Sigmoid colon (tissue), 4 donors: ENCODE measurements at regions not wholly inside any gene's neighbourhood (a gene's known extent, or its start where the extent isn't known, plus 50 kb on each side); places are given as distances from the start of the nearest gene placed in this dataset.

Experiments
- POLR2A ChIP-seq, 2 donors: fragments of 450-650 bp; IDR thresholded peaks; one replicate each; pipeline ENCODE4 v1.6.1; 2016; ENCODE audit warnings: antibody characterized with exemption in 2 of 2, mild to moderate bottlenecking in 2 of 2, moderate library complexity in 2 of 2
- POLR2AphosphoS5 ChIP-seq, 4 donors: sonication (generic); formaldehyde crosslinking; IDR thresholded peaks; one replicate each; pipeline ENCODE4 v1.6.1; 2017; ENCODE audit warnings: antibody characterized with exemption in 4 of 4
- TF ChIP-seq, protein P1 (sequence below), 4 experiments: fragments of 450-650 bp in 3 of 4; fragments of 200-600 bp in 1 of 4; IDR thresholded peaks; one replicate each; pipeline ENCODE4 v1.5.1; 2016 to 2019; ENCODE audit warnings: antibody characterized with exemption in 4 of 4, mild to moderate bottlenecking in 3 of 4, moderate library complexity in 2 of 4

GRCh38 chr10:43943818-43944360, 295.2 kb upstream of the ZNF32 start:
- TF ChIP-seq, protein P1, sequence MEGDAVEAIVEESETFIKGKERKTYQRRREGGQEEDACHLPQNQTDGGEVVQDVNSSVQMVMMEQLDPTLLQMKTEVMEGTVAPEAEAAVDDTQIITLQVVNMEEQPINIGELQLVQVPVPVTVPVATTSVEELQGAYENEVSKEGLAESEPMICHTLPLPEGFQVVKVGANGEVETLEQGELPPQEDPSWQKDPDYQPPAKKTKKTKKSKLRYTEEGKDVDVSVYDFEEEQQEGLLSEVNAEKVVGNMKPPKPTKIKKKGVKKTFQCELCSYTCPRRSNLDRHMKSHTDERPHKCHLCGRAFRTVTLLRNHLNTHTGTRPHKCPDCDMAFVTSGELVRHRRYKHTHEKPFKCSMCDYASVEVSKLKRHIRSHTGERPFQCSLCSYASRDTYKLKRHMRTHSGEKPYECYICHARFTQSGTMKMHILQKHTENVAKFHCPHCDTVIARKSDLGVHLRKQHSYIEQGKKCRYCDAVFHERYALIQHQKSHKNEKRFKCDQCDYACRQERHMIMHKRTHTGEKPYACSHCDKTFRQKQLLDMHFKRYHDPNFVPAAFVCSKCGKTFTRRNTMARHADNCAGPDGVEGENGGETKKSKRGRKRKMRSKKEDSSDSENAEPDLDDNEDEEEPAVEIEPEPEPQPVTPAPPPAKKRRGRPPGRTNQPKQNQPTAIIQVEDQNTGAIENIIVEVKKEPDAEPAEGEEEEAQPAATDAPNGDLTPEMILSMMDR (IDR thresholded peaks at IDR 0.05): no peak
- TF ChIP-seq POLR2AphosphoS5 (IDR thresholded peaks at IDR 0.05): no peak
- TF ChIP-seq POLR2A (IDR thresholded peaks at IDR 0.05): no peak
